ENCODE measurements at regions not wholly inside any gene's neighbourhood (a gene's known extent, or its start where the extent isn't known, plus 50 kb on each side); places are given as distances from the start of the nearest gene placed in this dataset.

DNA sequence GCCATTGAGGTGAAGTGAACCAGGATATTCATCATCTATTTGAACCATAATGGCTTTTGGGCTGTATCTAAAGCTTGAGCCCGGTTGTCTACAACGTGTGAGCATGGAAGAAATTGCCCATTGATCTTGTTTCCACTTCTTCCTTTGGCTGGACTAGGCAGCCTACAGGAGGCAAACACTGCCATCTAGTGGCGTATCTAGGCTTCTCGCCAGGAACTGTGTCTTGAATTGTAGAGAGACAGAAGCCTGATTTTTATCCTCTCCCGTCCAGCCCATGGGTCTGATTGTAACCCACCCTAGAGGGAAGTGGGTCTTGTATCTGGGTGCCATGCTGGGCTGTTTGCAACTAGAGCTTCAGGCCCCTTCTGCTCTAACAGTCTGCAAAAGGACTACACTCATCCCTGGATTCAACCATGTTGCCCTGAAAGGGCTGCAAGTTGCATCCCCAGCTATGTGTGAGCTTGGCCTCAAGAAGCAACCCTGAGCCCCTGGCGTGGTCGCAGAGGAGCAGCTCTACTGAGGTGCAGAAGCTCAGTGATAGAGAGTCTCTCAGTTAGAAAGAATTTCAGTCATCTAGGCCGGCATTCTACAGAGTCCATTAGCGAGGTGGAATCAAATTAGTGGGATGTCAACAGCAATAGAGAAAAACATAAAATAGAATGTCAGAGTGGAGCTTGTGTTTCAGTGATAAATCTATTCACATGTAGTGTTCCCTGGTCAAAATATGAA lies 170.2 kb upstream of the UMPS start:
- intact Hi-C loops (cut with micrococcal nuclease) = loop anchor here (1.0 to 5.0 kb wide), 7 partner anchors 10 to 1032 kb away; partner anchors contain the start of gene KALRN
- Histone ChIP-seq H3K9me3 (replicated peaks; ENCODE audit: control insufficient read depth, insufficient read depth, low read length) (no peaks in the 10 kb centered on the region), H3K4me3 (replicated peaks in 1 of 3; ENCODE audit: insufficient read depth in 1 of 3, low read depth in 1 of 3, low read length in 3 of 3) (no peak overlapping the region), H3K79me2 (ENCODE audit: control insufficient read depth, insufficient read depth, low read length) (no peaks in the 10 kb centered on the region), H2AFZ (ENCODE audit: low read depth, low read length) (no peak overlapping the region), H3K36me3 (ENCODE audit: control insufficient read depth in 2 of 2, extremely low read depth in 1 of 2, insufficient read depth in 2 of 2, low read length in 2 of 2) (no peaks in the 10 kb centered on the region), H3K9me1 (replicated peaks; ENCODE audit: control insufficient read depth, extremely low read depth, insufficient read depth, low read length) (no peaks in the 10 kb centered on the region), H3K27ac (ENCODE audit: insufficient read depth, low read depth, low read length) (peak overlapping the region; percentile 16), H3K4me2 (ENCODE audit: insufficient read depth, low read length) (no peak overlapping the region), H3K9ac (replicated peaks; ENCODE audit: extremely low read depth, insufficient read depth, low read length) (no peak overlapping the region), H3K27me3 (ENCODE audit: control insufficient read depth in 2 of 2, insufficient read depth in 2 of 2, low read length in 2 of 2) (peaks cover 0 to 10% of the 10 kb centered on the region in 2 experiments), H4K20me1 (replicated peaks; ENCODE audit: control insufficient read depth, extremely low read depth, insufficient read depth, low read length) (no peaks in the 10 kb centered on the region), H3K4me1 (ENCODE audit: control insufficient read depth, extremely low read depth, insufficient read depth, low read length) (peaks cover 29% of the 10 kb centered on the region)
- dilution Hi-C loops (cut with MboI; ENCODE audit: extremely low pct_ligation_motif_present, low sequenced_read_pairs) = no loop called here
- ChIA-PET POLR2A (no interaction called here), CTCF (interaction anchor here (0.6 to 11.4 kb wide), 29 partner anchors 9 to 837 kb away, joined by 3 to 301 read pairs (median 4); no protein-coding TSS in a partner anchor)
- BruUV-seq (replicated peaks) = no TSS peak
- FAIRE-seq (no peak), DNase-seq (ENCODE audit: low read depth, low spot score) (peak; percentile 78)
- TF ChIP-seq, protein P1, sequence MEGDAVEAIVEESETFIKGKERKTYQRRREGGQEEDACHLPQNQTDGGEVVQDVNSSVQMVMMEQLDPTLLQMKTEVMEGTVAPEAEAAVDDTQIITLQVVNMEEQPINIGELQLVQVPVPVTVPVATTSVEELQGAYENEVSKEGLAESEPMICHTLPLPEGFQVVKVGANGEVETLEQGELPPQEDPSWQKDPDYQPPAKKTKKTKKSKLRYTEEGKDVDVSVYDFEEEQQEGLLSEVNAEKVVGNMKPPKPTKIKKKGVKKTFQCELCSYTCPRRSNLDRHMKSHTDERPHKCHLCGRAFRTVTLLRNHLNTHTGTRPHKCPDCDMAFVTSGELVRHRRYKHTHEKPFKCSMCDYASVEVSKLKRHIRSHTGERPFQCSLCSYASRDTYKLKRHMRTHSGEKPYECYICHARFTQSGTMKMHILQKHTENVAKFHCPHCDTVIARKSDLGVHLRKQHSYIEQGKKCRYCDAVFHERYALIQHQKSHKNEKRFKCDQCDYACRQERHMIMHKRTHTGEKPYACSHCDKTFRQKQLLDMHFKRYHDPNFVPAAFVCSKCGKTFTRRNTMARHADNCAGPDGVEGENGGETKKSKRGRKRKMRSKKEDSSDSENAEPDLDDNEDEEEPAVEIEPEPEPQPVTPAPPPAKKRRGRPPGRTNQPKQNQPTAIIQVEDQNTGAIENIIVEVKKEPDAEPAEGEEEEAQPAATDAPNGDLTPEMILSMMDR (IDR thresholded peaks at IDR 0.05; ENCODE audit: extremely low read depth in 1 of 2, insufficient read depth in 1 of 2, low read depth in 1 of 2, low read length in 2 of 2) = peak; percentile 81 to 89
- no peak for TF ChIP-seq POLR2A (IDR thresholded peaks at IDR 0.05; ENCODE audit: low read depth, low read length)

DNA sequence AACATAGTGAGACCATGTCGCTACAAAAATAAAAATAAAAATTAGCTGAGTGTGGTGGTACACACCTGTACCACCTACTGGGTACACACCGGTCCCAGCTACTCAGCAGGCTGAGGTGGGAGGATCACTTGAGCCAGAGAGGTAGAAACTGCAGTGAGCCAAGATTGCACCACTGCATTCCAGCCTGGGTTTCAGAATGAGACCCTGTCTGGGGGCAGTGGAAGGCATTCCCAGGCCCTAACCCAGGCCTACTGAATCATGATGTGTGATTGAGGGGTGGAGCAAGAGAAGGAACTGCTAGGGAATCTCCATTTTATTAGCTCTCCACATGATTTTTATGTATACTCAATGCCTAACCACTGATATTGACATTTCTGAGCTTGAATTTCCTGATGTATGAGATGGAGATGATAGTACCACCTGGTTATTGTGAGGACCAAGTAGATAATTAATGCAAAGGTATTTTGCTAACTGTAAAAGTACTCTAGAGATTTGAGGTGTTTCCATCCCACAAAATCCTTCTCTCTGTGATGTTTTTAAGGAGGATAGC lies 169.5 kb upstream of the UMPS start:
- POLR2A ChIA-PET = no interaction called here
- peaks cover 29% of the 10 kb centered on the region for H3K4me1 ChIP-seq (ENCODE audit: control insufficient read depth, extremely low read depth, insufficient read depth, low read length)
- no peak overlapping the region for H3K9ac ChIP-seq (replicated peaks; ENCODE audit: extremely low read depth, insufficient read depth, low read length)
- H3K9me3 ChIP-seq (replicated peaks; ENCODE audit: control insufficient read depth, insufficient read depth, low read length) = no peaks in the 10 kb centered on the region
- no peak overlapping the region for H3K27ac ChIP-seq (ENCODE audit: insufficient read depth, low read depth, low read length)
- no peak for DNase-seq (ENCODE audit: low read depth, low spot score)
- TF ChIP-seq JUN (IDR thresholded peaks at IDR 0.05; ENCODE audit: borderline replicate concordance, insufficient read depth, insufficient read length, low read depth) (no peak), GATA2 (IDR thresholded peaks at IDR 0.05; ENCODE audit: insufficient read depth, insufficient read length, low read depth, low read length) (no peak), POLR2A (IDR thresholded peaks at IDR 0.05; ENCODE audit: low read depth, low read length) (no peak), EZH2 (IDR thresholded peaks at IDR 0.05; ENCODE audit: borderline replicate concordance, low read depth, low read length, severe bottlenecking) (no peak), FOS (IDR thresholded peaks at IDR 0.05; ENCODE audit: borderline replicate concordance, insufficient read depth, low read length) (no peak), MYC (IDR thresholded peaks at IDR 0.05; ENCODE audit: low read depth, low read length) (no peak)
- TF ChIP-seq, protein P2, sequence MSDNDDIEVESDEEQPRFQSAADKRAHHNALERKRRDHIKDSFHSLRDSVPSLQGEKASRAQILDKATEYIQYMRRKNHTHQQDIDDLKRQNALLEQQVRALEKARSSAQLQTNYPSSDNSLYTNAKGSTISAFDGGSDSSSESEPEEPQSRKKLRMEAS (IDR thresholded peaks at IDR 0.05; ENCODE audit: insufficient read depth, insufficient read length) = no peak
- TF ChIP-seq, protein P1 (IDR thresholded peaks at IDR 0.05; ENCODE audit: extremely low read depth in 1 of 2, insufficient read depth in 1 of 2, low read depth in 1 of 2, low read length in 2 of 2) = no peak
- H3K79me2 ChIP-seq (ENCODE audit: control insufficient read depth, insufficient read depth, low read length) = no peaks in the 10 kb centered on the region
- H3K4me2 ChIP-seq (ENCODE audit: insufficient read depth, low read length) = no peak overlapping the region
- peaks cover 0 to 13% of the 10 kb centered on the region in 2 experiments for H3K27me3 ChIP-seq (ENCODE audit: control insufficient read depth in 2 of 2, insufficient read depth in 2 of 2, low read length in 2 of 2)
- no peak overlapping the region for H2AFZ ChIP-seq (ENCODE audit: low read depth, low read length)
- dilution Hi-C loops (cut with MboI; ENCODE audit: extremely low pct_ligation_motif_present, low sequenced_read_pairs) = no loop called here
- intact Hi-C loops (cut with micrococcal nuclease) = loop anchor here (5.0 kb wide), 1 partner anchor 1032 kb away; no protein-coding TSS in a partner anchor
- H3K36me3 ChIP-seq (ENCODE audit: control insufficient read depth in 2 of 2, extremely low read depth in 1 of 2, insufficient read depth in 2 of 2, low read length in 2 of 2) = no peaks in the 10 kb centered on the region
- BruUV-seq (replicated peaks) = no TSS peak
- FAIRE-seq = no peak
- no peaks in the 10 kb centered on the region for H3K9me1 ChIP-seq (replicated peaks; ENCODE audit: control insufficient read depth, extremely low read depth, insufficient read depth, low read length)
- no peaks in the 10 kb centered on the region for H4K20me1 ChIP-seq (replicated peaks; ENCODE audit: control insufficient read depth, extremely low read depth, insufficient read depth, low read length)
- CTCF ChIA-PET = interaction anchor here (0.7 to 11.4 kb wide), 11 partner anchors 10 to 545 kb away, joined by 3 to 301 read pairs (median 5); no protein-coding TSS in a partner anchor
- H3K4me3 ChIP-seq (replicated peaks in 1 of 3; ENCODE audit: insufficient read depth in 1 of 3, low read depth in 1 of 3, low read length in 3 of 3) = no peak overlapping the region
